HG02852 (cell line): ENCODE measurements at regions not wholly inside any gene's neighbourhood (a gene's known extent, or its start where the extent isn't known, plus 50 kb on each side); places are given as distances from the start of the nearest gene placed in this dataset.
A peak's percentile ranks its signal among the peaks of the same experiment; 100 is the strongest.

ENCODE experiments used
- ATAC-seq: cut with Tn5 transposase; IDR thresholded peaks from one replicate; pipeline ENCODE4 v1.9.1; 2021; ENCODE audit warnings: mild to moderate bottlenecking, moderate library complexity; ENCODE audit not compliant: unreplicated experiment

DNA sequence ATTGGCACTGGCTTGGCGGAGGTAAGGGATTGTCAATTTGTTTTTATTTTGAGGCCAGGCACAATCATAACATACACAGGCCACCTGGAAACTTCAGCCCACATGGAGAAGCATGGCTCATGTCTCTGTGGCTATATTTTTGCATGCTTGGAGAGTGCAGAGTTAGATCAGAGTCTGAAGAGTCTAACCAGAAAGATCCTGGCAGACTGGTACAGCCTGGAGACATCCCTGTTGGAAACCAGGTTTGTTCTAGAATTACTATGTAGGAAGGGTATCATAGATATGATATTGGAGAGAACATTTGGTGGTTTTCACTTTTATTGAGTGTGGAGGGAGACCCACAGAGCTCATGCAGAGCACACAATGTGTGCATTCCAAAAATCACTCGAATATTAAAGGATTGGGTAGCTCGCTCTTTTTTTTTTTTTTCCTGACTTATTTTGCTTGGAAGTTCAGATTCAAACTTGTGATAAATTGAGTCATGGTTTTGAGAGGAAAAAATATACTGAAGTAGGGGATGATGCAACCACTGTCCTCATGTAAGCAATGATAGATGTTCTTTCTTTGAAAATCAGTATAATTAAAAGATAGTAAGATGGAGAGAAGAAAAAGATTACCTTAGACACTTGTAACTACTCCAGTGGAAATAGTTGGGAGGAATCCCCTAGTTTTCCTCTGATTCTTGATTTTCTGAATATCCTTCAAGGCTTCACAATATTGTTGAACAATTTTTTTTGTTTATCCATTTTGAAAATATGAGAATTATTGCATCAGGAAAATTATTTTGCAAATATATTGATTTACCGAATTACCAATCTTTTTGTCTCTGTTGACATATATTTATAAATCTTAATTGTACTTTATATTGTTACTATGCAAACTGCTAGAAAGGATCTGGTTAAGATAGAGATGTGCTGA is 185.7 kb upstream of the ZEB2 start:
- no peak for ATAC-seq

DNA sequence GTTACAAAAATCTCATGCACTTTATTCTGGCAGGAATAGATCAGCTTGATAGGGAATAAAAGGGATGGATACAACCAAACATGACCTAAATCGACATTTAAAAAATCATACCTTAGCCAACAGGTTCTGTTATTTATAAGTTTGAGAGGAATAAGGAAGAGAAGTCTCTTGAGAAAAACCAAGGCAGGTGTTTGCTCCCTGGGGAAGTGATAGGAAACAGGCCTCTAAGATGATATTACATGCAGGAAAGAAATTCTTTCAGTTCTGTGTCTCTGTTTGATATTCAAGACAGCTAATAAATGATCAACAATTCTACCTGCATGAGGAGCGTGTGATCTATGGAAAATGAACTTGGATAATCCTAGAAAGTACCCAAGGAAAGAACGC is 184.8 kb upstream of the ZEB2 start:
- no peak for ATAC-seq

DNA sequence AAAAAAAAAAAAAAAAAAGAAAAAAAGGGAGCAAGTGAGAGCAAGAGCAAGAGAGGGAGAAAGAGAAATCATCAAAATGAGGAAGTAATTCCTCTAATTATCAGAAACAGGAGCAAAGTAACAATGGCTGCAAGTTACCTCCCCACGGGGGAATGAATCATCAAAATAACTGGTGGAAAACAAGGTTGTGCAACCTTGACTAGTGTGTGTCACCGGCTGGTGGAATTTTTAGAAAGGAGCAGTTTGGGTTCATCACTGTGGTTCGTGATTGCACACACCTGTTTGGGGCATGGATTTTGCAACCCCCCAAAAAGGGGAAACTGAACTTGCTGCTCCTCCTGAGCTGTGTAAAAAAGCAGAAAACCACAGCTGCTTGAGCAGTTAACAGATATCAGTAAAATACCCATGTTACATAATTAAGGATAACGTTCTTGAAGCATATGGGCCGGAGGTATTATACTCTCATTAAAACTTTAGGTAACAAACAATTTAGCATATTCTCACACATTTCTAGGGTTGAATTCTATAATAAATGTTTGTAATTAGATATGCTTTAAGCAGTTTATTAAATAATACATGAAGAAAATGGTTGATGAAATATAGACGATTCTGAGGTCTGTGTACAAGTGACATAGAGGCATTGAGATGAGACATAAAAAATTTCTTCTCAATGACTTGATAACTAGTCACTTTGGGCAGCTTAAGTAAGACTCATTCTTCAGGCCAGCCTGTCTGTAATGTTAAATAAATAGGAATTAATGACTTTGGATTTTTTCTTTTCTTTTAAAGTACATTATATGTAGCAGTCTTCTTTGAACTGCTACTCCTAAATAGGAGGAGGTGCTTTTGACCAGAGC is 184.2 kb upstream of the ZEB2 start:
- ATAC-seq, result peak; percentile 62

DNA sequence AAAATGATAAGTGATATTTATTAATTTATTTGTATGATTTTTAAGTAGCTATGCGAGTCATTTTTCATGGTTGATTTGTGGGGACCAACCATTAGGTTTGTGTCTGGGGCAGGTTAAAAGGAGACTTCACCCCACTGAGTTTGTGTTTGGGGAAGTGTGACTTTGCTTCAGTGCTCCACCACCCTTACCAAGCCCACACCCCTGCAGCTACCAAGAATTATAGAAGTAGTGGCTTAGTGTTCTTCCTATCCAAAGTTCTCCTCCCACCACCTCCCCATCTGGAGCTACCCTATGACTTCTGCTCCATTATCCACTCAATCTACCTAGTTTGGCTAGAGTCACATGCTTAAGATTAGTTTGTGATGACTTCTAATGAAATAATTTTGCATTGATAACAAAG is 182.1 kb upstream of the ZEB2 start:
- no peak for ATAC-seq

DNA sequence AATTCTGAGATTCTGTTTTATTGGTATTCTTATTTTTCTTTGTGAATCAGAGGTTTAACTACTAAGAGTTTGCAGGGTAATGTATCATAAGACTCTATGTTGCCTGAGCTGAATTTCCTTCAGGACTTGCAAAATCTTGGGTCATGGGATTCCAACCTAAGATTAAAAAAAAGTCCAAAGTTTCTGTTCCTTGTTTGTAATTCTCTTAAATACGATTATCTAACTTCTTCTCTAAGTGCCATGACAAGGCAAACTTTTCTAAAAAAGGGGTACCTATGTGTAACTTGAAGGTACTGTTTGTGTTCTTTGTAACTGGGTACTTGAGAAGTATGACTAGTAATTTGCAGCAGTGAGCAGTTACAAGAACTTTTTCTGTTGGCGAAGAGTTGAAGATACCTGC is 181.3 kb upstream of the ZEB2 start:
- no peak for ATAC-seq

DNA sequence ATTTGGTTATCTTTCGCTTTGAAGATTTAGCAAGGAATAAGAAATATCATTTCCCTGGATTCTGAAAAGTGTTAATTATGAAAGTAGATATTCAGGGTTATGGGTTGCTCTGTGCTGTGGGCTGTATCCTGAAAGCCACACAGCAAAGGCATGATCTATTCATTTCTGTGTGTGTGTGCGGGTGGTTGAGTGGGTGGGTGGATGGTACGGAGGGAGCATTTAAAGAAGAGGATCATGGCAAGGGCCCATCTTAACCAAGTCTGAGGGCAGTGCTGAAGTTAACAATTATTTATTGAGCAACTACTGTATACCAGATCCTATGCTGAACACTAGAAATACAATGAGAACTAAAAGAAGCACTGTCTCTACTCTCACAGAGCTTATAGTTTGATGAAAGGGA is 178.2 kb upstream of the ZEB2 start:
- ATAC-seq, result no peak

DNA sequence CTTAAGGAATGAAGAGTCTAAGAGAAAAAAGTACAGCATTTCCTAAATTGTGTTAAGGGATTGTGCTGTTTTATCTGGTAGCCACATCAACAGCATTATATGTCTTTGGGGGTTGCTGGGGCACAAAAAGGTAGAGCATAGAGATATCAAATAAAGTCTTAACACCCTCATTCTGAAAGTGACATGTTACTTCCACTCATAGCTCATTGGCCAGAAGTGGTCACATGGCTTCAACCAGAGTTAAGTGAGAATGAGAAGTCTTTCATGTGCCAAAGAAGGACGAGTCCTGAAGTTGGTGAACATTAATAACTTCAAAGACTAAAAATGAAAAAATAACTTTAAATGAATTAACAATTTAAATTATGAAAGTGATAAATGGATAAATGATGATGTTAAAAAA is 175.7 kb upstream of the ZEB2 start:
- ATAC-seq, result no peak

DNA sequence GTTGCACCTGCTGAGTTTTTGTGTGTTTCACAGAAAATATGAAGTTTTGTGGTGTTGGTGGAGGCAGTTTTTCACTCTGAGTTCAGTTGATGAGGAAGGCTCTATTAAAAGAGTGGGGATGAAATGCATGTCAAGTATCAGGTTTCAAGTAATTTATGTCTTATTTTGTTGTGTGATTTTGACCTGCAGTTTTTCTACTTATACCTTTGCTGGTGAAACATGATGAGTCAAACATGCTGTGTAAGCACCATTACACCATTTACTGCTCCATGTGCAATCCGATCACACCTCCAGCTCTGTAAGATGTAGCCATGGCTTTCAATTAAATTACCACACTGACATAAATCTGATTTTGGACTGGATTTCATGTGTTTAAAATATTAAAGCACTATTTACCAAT is 174.5 kb upstream of the ZEB2 start:
- ATAC-seq, result no peak

DNA sequence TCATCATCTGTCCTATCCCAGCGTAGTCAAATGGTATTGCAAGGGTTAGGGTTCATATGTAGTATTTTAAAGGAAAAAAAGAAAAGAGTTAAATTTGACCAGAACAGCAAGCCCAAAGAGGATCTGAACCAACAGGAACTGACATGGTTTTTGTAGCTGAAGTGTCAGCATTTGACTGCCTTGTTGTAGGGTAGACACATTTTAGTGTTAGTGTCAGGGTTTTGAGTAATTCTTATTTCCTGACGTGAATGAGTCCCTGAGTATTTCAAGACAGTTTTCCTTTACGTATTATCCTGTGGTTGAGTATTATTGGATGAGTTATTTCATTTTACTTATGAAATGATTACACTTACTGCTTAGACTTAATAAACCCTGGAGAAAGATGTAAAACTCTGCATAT is 173.3 kb upstream of the ZEB2 start:
- no peak for ATAC-seq

DNA sequence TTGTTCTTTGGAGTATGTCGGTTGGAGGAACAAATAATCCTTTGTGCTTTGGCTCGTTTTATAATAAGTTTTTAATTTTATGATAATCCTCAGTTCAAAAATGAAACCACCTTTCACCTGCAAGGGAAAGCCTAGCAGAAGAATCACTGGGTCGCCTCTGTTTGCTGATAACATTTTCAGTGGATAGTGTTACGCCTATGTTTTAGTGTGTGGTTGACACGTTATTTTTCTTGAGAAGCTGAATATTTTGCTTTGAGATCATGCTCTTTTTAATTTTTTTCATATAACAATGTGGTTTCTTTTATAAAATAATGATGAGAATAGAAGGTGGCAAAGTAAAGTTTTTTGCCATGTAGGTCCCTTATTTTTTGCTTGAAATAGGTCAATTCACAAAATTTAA is 172.7 kb upstream of the ZEB2 start:
- no peak for ATAC-seq

DNA sequence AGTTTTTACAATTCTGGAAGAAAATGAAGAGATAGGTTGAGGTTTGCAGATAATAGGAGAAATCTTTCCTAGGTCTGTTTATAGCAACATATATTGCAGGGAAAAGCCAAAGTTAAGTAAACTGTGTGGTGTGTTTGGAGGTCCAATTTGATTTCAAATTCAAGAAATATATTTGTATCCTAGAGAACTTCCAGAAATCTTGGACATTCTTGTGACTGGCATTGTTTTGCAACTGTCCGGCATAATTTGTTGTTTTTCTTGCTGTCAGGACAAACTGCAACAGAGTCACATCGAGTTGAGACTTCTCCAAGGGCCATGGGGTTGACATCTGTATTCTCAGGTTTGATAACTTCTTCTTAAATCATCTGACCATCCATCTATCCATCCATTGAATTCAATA is 170.9 kb upstream of the ZEB2 start:
- ATAC-seq, result no peak

DNA sequence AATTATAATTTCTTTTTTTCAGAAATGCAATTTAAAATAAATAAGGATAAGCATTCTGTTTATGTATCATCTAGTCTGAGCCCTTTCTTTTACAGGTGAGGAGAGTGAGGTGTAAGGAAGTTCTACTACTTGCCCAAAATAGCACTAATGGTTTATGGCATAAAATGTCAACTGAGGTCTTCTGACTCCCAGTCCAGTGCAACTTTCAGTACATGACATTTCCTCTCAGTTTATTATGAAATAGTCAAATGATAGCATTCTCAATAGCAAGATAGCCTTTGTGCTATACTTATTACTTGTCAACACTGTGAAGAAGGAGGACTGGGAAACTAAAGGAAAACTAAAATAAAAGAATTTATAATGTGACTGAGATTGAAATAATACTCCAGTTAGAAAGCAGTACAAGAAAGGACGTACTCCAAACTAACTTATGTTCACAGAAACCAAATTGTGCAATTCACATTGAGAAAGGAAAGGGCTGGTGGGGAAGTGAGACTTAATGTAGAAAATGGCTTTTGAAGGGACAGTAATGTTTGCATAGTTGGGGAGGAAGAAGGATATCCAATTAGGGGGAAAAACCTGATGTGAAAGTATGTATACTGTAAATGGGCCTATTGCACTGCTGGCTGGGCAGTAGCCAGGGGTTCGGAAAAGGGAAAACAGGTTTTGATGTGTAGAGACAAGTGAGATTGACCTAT is 166.7 kb upstream of the ZEB2 start:
- ATAC-seq, result no peak

DNA sequence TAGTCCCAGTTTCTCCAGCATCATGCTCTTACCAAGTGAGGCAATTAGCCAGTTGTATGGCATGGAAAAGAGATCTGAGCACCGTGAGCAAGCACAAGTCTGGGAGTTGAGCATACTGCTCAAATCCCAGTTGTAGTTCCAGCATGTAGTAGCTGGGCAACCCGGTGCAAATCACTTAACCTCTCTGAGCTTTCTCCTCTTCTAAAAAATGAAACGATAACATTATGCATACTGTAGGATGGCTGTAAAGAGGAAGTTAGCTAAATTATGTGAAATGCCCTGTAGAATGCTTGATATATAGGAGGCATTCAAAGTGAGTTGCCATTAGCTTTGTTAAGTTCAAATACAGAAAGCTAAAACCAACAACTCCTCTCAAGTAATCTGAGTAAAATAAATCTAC is 164.0 kb upstream of the ZEB2 start:
- no peak for ATAC-seq

DNA sequence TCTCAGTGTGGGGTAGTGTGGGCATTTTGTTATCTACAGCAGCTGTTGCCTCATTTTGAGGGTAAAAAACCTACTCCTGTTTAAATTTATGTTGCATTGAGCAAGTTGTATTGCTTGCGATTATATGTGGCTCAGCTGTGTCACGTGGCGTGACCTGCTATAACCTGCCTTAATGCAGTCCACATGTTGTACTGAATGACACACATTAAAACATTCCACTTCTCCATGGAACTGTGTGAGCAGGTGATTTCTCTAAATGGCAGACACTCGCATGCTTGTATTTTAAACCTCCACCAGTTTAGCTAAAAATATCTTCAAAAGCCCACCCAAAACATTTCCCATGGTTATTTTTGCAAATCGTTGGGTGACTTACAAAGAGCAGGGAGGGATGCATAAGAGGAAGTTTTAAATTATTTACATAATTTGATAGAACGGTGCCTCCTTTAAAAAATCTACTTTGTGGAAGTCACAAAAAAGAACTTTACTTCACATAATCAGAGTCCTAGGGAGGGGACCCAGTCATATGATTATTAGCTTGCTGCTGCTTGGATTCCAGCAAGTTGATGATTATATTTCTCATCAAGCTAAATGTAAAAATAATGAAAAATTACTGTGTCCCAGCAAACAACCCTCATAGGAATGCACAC is 163.3 kb upstream of the ZEB2 start:
- ATAC-seq, result no peak

DNA sequence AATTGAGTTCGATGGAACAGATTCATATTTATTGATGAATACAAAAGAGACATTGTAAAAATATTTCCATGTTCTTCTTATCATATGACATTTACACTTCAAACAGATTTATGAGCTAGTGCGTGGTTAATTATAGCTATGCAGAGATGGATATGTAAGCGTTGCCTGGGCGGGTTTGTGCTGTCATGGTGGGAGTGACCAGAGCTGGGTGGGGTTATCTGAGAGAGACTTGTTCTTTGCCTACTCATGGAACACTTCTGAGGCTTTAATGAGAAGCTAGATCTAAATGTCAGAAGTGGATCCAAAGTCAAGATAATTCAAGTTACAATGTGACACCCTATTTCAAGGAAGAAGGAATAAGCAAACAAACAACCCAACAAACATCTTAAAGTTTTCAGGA is 162.3 kb upstream of the ZEB2 start:
- ATAC-seq, result no peak

DNA sequence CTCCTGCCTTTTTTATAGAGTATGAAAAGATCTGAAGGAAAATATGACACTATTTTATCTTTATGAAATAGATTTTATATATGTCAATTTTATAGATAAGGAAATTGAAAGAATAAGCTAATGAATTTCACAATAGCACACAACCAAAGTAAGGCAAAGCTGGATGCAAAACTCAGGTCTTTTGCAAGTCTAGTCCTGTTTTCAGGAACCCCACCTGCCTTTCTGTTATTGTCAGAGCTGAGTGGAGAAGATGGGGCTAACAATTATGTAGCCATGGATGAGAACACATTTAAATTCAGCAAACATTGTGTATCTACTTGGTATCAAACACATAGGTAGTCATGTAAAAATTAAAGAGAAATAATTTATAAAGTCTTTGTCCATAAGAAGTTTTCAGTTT is 161.5 kb upstream of the ZEB2 start:
- no peak for ATAC-seq

DNA sequence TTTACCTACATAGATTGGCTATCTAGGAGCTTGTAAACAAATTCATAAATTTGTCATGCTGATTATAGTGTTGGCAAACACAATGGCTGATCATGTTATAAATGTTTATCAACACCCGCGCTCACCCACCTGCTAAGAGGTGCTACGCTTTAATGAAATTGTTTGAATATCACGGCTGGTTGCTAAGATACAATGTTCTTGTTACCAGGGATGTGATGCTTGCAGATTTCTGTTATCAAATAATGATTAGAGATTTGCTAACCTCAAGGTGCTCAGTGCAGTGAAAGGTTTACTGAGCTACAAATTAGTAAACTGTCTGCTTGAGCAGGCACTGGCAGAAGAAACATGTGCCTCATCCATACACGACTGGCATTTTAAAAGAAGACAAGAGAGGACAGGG is 160.0 kb upstream of the ZEB2 start:
- no peak for ATAC-seq

DNA sequence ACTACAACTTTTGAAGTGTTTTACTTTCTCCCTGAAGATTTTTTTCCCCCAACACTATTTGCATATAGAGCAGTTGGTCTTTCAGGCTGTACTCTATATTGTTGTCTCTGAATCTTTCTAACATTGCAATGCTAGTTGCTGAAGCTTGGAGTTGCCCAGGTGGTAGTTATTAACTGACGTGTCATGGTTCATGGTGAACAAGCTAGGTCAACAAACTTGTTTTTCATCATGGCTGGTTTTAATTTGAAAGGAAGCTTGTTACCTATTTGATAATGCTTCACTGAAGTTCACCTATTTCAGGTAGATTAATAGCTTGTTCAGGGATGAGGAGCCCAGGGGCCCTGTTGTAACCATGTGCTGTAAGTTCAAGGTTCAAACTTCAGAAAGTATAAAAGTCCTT is 158.8 kb upstream of the ZEB2 start:
- no peak for ATAC-seq

DNA sequence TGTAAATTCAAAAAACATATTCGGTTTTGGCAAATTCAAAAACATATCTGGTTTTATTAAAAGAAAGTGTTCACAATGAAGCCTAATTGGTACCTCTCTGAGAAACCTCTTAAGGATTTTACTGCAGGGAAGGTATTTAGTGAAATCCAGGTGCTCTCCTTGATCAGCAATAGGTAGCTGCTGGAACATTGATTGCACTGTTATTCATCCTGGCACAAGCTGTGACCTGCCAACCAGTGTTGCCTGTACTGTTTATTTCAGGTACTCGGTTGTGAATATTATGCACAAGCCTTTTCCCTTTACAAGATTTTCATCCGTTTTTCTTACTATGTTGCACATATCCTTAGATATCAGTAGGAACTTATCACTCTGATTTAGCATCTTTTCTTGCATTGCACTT is 155.8 kb upstream of the ZEB2 start:
- no peak for ATAC-seq

DNA sequence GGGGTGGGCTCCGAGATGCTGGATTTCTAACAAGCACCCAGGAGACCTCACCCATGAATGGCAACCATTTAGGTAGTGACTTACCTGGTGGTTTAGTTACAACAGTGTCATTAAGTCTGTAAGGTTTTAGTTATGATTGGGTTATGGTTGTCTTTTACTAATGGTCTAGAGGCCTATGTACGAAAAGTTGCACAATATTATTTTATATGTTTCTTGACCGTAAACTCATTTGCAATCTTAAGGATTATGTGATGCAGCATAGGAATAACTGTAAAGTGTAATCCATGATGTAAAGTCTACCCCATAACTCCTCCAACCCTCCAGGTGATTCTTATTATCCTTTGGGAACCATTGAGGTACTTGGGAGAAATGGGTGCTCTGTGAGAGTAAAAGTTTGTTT is 155.4 kb upstream of the ZEB2 start:
- ATAC-seq, result no peak

DNA sequence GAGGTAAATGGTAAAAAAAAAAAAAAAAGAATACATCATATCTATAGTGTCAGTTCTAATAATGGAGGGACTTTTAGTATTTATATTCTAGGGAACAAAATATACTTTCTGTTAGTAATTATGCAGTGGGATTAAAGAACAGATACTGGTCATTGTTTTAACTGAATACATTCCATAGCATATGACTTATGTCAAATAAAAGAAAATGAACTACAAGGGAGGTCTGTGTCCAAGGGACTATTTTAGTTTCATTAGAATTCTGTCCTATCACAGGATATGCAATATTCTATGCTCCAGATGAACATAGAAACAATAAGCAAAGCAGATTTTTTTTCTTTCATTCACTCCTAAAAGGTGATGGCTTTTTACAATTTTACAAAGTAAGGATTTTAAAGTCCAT is 154.2 kb upstream of the ZEB2 start:
- no peak for ATAC-seq
